T-cell (primary cell): ENCODE measurements at regions not wholly inside any gene's neighbourhood (a gene's known extent, or its start where the extent isn't known, plus 50 kb on each side); places are given as distances from the start of the nearest gene placed in this dataset.

Experiments used
- ATAC-seq, 4 experiments: fragments of 200-7000 bp in 3 of 4; fragments of 150-1000 bp in 1 of 4; cut with Tn5 transposase; replicated peaks in 1 of 4; 1 replicate in 3 of 4; 2 replicates in 1 of 4; pipeline ENCODE4 v1.10.0; 2021; ENCODE audit warnings: moderate library complexity in 3 of 4, mild to moderate bottlenecking in 2 of 4, moderate number of reproducible peaks in 1 of 4
- CTCF ChIA-PET, 2 donors: fragments of 300-600 bp; sonication (Branson Sonifier 250); formaldehyde crosslinking; loops; one replicate each; lab custom pipeline; 2022; ENCODE audit warnings: antibody characterized with exemption in 2 of 2; lab: Charles Lee
- POLR2A ChIA-PET, 2 donors: fragments of 300-600 bp; sonication (Branson Sonifier 250); formaldehyde crosslinking; loops; one replicate each; lab custom pipeline; 2022; ENCODE audit warnings: antibody characterized with exemption in 2 of 2; lab: Charles Lee
- DNase-seq, 35 experiments: peaks; one replicate each; pipeline versions ENCODE4 v3.0.0 to v3.0.0-alpha.2; 2013 to 2023
- H3K27ac ChIP-seq: one replicate; pipeline ENCODE4 v1.5.1; 2013; ENCODE audit warnings: low read length
- H3K27me3 ChIP-seq, 2 experiments: replicated peaks in 1 of 2; 1 replicate in 1 of 2; 2 replicates in 1 of 2; pipeline versions ENCODE4 v1.6.1 to v1.7.0; 2013; ENCODE audit warnings: low read length in 1 of 2, mixed read lengths in 1 of 2; ENCODE audit not compliant: control insufficient read depth in 2 of 2, insufficient read depth in 2 of 2; ENCODE audit errors: extremely low read depth in 1 of 2
- H3K36me3 ChIP-seq, 2 donors: 1 replicate in 1 of 2; 2 replicates in 1 of 2; pipeline versions ENCODE4 v1.6.1 to v1.7.0; 2013; ENCODE audit warnings: low read length in 1 of 2; ENCODE audit not compliant: control insufficient read depth in 2 of 2, insufficient read depth in 1 of 2; ENCODE audit errors: extremely low read depth in 1 of 2
- H3K4me1 ChIP-seq, 2 experiments: 1 replicate in 1 of 2; 2 replicates in 1 of 2; pipeline versions ENCODE4 v1.6.1 to v1.7.0; 2013; ENCODE audit warnings: low read length in 2 of 2, mixed read lengths in 1 of 2; ENCODE audit not compliant: insufficient read depth in 2 of 2, control insufficient read depth in 1 of 2; ENCODE audit errors: extremely low read depth in 1 of 2
- H3K4me3 ChIP-seq, 2 donors: 1 replicate in 1 of 2; 2 replicates in 1 of 2; pipeline versions ENCODE4 v1.5.1 to v1.7.0; 2013; ENCODE audit warnings: mild to moderate bottlenecking in 2 of 2, low read length in 1 of 2, moderate library complexity in 1 of 2; ENCODE audit not compliant: control insufficient read depth in 1 of 2; ENCODE audit errors: extremely low read depth in 1 of 2
- H3K9me3 ChIP-seq: 2 replicates; pipeline ENCODE4 v1.7.0; 2013
- H3K27ac Mint-ChIP-seq, 2 donors: one replicate each; pipeline ENCODE4 v1.8.0; 2020 to 2021; ENCODE audit warnings: mild to moderate bottlenecking in 2 of 2, mixed read lengths in 2 of 2
- H3K27me3 Mint-ChIP-seq, 2 donors: one replicate each; pipeline ENCODE4 v1.8.0; 2021 to 2022; ENCODE audit warnings: mixed read lengths in 2 of 2
- H3K36me3 Mint-ChIP-seq: one replicate; pipeline ENCODE4 v1.8.0; 2021; ENCODE audit warnings: mixed read lengths
- H3K4me1 Mint-ChIP-seq, 3 donors: one replicate each; pipeline ENCODE4 v1.8.0; 2020 to 2022; ENCODE audit warnings: mixed read lengths in 3 of 3, mild to moderate bottlenecking in 1 of 3
- H3K4me3 Mint-ChIP-seq, 3 donors: one replicate each; pipeline ENCODE4 v1.8.0; 2020 to 2022; ENCODE audit warnings: mild to moderate bottlenecking in 3 of 3, mixed read lengths in 3 of 3, moderate library complexity in 3 of 3
- H3K9me3 Mint-ChIP-seq, 3 donors: one replicate each; pipeline ENCODE4 v1.8.0; 2020 to 2022; ENCODE audit warnings: mixed read lengths in 3 of 3
- WGBS: methylation state at CpG from one replicate; pipeline ENCODE4 v1.1.5; 2013; ENCODE audit warnings: missing lambda C conversion rate; ENCODE audit not compliant: insufficient coverage; 5-methylcytosine and 5-hydroxymethylcytosine counted together

- Histone ChIP-seq H3K9me3 (no peaks in the 10 kb centered on the region), H3K27me3 (no peaks in the 10 kb centered on the region), H3K27ac (no peak overlapping the region), H3K4me1 (no peaks in the 10 kb centered on the region), H3K36me3 (no peaks in the 10 kb centered on the region), H3K4me3 (no peak overlapping the region)
- ChIA-PET CTCF (no interaction called here), POLR2A (no interaction called here)
- WGBS = no CpG with 5 or more reads among the region's 4 CpGs
- Mint-ChIP-seq H3K27ac (no peak overlapping the region), H3K9me3 (peaks cover 10 to 15% (median 11%) of the 10 kb centered on the region in 3 donors), H3K36me3 (no peaks in the 10 kb centered on the region), H3K4me1 (no peaks in the 10 kb centered on the region), H3K27me3 (no peaks in the 10 kb centered on the region), H3K4me3 (no peak overlapping the region)
- ATAC-seq = no peak
- no peak for DNase-seq
Observed at GRCh38 chr3:95167748-95168147, 1104.9 kb downstream of the NSUN3 start.

GRCh38 chr3:95168526-95168925 is 1105.7 kb downstream of the NSUN3 start:
- ATAC-seq (no peak), DNase-seq (no peak)
- POLR2A ChIA-PET = no interaction called here
- Histone ChIP-seq H3K9me3 (no peaks in the 10 kb centered on the region), H3K36me3 (no peaks in the 10 kb centered on the region), H3K4me1 (no peaks in the 10 kb centered on the region), H3K27ac (no peak overlapping the region), H3K27me3 (no peaks in the 10 kb centered on the region), H3K4me3 (no peak overlapping the region)
- Mint-ChIP-seq H3K4me1 (no peaks in the 10 kb centered on the region), H3K27me3 (no peaks in the 10 kb centered on the region), H3K36me3 (no peaks in the 10 kb centered on the region), H3K4me3 (no peak overlapping the region), H3K9me3 (peaks cover 7 to 15% (median 11%) of the 10 kb centered on the region in 3 donors), H3K27ac (no peak overlapping the region)
- WGBS = 92% methylated on average over 7 of the region's 7 CpGs
- CTCF ChIA-PET = no interaction called here

- Histone ChIP-seq H3K9me3 (no peaks in the 10 kb centered on the region), H3K4me1 (no peaks in the 10 kb centered on the region), H3K4me3 (no peak overlapping the region), H3K27ac (no peak overlapping the region), H3K27me3 (no peaks in the 10 kb centered on the region), H3K36me3 (no peaks in the 10 kb centered on the region)
- H3K36me3 Mint-ChIP-seq = no peaks in the 10 kb centered on the region
- H3K9me3 Mint-ChIP-seq = peaks cover 2 to 9% (median 4%) of the 10 kb centered on the region in 3 donors
- H3K4me3 Mint-ChIP-seq = no peak overlapping the region
- no peak for ATAC-seq
- H3K27me3 Mint-ChIP-seq = no peaks in the 10 kb centered on the region
- H3K27ac Mint-ChIP-seq = no peak overlapping the region
- WGBS = 67% methylated on average over 1 of the region's 3 CpGs
- ChIA-PET CTCF (no interaction called here), POLR2A (no interaction called here)
- no peak for DNase-seq
- H3K4me1 Mint-ChIP-seq = no peaks in the 10 kb centered on the region
Observed at GRCh38 chr3:95172164-95172943, 1109.5 kb downstream of the NSUN3 start.

GRCh38 chr3:95177096-95177495 is 1114.2 kb downstream of the NSUN3 start:
- Mint-ChIP-seq H3K36me3 (no peaks in the 10 kb centered on the region), H3K27me3 (no peaks in the 10 kb centered on the region), H3K27ac (no peak overlapping the region), H3K9me3 (peaks cover 0 to 7% (median 2%) of the 10 kb centered on the region in 3 donors), H3K4me1 (no peaks in the 10 kb centered on the region), H3K4me3 (no peak overlapping the region)
- ATAC-seq (no peak), DNase-seq (no peak)
- POLR2A ChIA-PET = no interaction called here
- H3K27ac ChIP-seq = no peak overlapping the region
- no peak overlapping the region for H3K4me3 ChIP-seq
- H3K4me1 ChIP-seq = no peaks in the 10 kb centered on the region
- no CpG with 5 or more reads among the region's 2 CpGs for WGBS
- H3K9me3 ChIP-seq = no peaks in the 10 kb centered on the region
- CTCF ChIA-PET = no interaction called here
- H3K27me3 ChIP-seq = no peaks in the 10 kb centered on the region
- no peaks in the 10 kb centered on the region for H3K36me3 ChIP-seq

- ATAC-seq (no peak), DNase-seq (no peak)
- WGBS = 83% methylated on average over 5 of the region's 6 CpGs
- H3K36me3 ChIP-seq = no peaks in the 10 kb centered on the region
- Mint-ChIP-seq H3K36me3 (no peaks in the 10 kb centered on the region), H3K27me3 (no peaks in the 10 kb centered on the region), H3K27ac (no peak overlapping the region), H3K4me3 (no peak overlapping the region), H3K4me1 (no peaks in the 10 kb centered on the region), H3K9me3 (peaks cover 0 to 17% (median 9%) of the 10 kb centered on the region in 3 donors)
- no peaks in the 10 kb centered on the region for H3K27me3 ChIP-seq
- CTCF ChIA-PET = no interaction called here
- no peak overlapping the region for H3K4me3 ChIP-seq
- no peaks in the 10 kb centered on the region for H3K4me1 ChIP-seq
- no peaks in the 10 kb centered on the region for H3K9me3 ChIP-seq
- no peak overlapping the region for H3K27ac ChIP-seq
- POLR2A ChIA-PET = no interaction called here
Observed at GRCh38 chr3:95184038-95184437, 1121.2 kb downstream of the NSUN3 start.

GRCh38 chr3:95189348-95189747 is 1126.5 kb downstream of the NSUN3 start:
- Mint-ChIP-seq H3K4me3 (no peak overlapping the region), H3K27me3 (no peaks in the 10 kb centered on the region), H3K9me3 (peaks cover 0 to 10% (median 4%) of the 10 kb centered on the region in 3 donors), H3K4me1 (no peaks in the 10 kb centered on the region), H3K27ac (no peak overlapping the region), H3K36me3 (no peaks in the 10 kb centered on the region)
- H3K27ac ChIP-seq = no peak overlapping the region
- POLR2A ChIA-PET = no interaction called here
- no peak for ATAC-seq
- H3K27me3 ChIP-seq = no peaks in the 10 kb centered on the region
- no peak overlapping the region for H3K4me3 ChIP-seq
- no peaks in the 10 kb centered on the region for H3K9me3 ChIP-seq
- whole genome bisulfite sequencing = no CpG with 5 or more reads among the region's 1 CpG
- H3K4me1 ChIP-seq = no peaks in the 10 kb centered on the region
- no peak for DNase-seq
- CTCF ChIA-PET = interaction anchor here in 1 of 2 donors (0.7 kb wide), 1 partner anchor 415 kb away, joined by 3 read pairs; no protein-coding TSS in a partner anchor
- no peaks in the 10 kb centered on the region for H3K36me3 ChIP-seq
